ENCODE measurements at regions not wholly inside any gene's neighbourhood (a gene's known extent, or its start where the extent isn't known, plus 50 kb on each side); places are given as distances from the start of the nearest gene placed in this dataset.

- TF ChIP-seq CTCF (conservative IDR thresholded peaks at IDR 0.05; ENCODE audit: low read depth in 2 of 2) (no peak), POLR2AphosphoS5 (IDR thresholded peaks at IDR 0.05; ENCODE audit: low read depth) (no peak), EZH2 (IDR thresholded peaks at IDR 0.05; ENCODE audit: low read depth, unreplicated experiment) (no peak), EZH2phosphoT487 (IDR thresholded peaks at IDR 0.05; ENCODE audit: unreplicated experiment) (no peak)
- TF ChIP-seq, protein P1, sequence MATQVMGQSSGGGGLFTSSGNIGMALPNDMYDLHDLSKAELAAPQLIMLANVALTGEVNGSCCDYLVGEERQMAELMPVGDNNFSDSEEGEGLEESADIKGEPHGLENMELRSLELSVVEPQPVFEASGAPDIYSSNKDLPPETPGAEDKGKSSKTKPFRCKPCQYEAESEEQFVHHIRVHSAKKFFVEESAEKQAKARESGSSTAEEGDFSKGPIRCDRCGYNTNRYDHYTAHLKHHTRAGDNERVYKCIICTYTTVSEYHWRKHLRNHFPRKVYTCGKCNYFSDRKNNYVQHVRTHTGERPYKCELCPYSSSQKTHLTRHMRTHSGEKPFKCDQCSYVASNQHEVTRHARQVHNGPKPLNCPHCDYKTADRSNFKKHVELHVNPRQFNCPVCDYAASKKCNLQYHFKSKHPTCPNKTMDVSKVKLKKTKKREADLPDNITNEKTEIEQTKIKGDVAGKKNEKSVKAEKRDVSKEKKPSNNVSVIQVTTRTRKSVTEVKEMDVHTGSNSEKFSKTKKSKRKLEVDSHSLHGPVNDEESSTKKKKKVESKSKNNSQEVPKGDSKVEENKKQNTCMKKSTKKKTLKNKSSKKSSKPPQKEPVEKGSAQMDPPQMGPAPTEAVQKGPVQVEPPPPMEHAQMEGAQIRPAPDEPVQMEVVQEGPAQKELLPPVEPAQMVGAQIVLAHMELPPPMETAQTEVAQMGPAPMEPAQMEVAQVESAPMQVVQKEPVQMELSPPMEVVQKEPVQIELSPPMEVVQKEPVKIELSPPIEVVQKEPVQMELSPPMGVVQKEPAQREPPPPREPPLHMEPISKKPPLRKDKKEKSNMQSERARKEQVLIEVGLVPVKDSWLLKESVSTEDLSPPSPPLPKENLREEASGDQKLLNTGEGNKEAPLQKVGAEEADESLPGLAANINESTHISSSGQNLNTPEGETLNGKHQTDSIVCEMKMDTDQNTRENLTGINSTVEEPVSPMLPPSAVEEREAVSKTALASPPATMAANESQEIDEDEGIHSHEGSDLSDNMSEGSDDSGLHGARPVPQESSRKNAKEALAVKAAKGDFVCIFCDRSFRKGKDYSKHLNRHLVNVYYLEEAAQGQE (IDR thresholded peaks at IDR 0.05; ENCODE audit: unreplicated experiment) = no peak
Measured at GRCh38 chr21:28770867-28771661, 221.6 kb downstream of the LTN1 start.

All from GM23338 (cell line).